ENCODE measurements at regions not wholly inside any gene's neighbourhood (a gene's known extent, or its start where the extent isn't known, plus 50 kb on each side); places are given as distances from the start of the nearest gene placed in this dataset.

DNA sequence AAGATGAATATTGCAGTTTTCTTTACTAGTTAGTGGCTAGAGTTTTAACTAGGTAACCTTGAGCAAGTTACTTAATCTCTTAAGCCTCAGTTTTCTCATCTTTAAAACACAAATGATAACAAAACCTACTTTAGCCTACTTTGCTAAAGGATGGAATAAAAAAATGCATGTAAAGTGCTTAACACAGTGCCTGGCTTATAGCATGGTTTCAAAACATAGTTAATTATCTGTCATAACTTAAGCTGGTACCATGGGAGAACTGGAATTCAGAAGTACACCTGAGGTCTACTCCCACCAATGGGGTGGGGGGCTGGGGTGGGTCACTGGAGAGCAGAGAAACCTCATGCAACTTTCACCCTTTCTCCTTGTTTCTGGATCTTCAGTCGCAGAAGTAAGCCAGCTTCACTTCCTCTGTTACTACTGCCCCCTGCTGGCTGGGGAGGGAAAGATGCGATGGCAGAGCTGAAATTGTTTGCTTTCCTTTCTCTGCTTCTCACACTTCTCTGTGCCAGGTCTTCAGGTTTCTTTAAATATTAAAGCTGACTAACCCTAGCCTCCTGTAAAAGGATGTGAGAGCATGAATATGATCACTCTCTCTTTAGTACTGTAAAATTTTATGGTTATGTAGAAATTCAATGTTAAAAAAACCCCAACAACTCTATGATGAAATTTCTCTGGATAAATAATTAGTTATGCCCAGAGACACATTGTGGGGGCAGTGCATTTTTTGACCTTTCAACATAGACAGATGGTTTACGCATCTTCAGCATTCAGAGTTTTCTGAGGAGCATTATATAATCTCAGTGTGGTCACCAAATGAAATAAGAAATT is 324.2 kb downstream of the HLX start:
- TF ChIP-seq, protein P1, sequence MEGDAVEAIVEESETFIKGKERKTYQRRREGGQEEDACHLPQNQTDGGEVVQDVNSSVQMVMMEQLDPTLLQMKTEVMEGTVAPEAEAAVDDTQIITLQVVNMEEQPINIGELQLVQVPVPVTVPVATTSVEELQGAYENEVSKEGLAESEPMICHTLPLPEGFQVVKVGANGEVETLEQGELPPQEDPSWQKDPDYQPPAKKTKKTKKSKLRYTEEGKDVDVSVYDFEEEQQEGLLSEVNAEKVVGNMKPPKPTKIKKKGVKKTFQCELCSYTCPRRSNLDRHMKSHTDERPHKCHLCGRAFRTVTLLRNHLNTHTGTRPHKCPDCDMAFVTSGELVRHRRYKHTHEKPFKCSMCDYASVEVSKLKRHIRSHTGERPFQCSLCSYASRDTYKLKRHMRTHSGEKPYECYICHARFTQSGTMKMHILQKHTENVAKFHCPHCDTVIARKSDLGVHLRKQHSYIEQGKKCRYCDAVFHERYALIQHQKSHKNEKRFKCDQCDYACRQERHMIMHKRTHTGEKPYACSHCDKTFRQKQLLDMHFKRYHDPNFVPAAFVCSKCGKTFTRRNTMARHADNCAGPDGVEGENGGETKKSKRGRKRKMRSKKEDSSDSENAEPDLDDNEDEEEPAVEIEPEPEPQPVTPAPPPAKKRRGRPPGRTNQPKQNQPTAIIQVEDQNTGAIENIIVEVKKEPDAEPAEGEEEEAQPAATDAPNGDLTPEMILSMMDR (IDR thresholded peaks at IDR 0.05), result peak; percentile 61 to 90 (median 72)
- TF ChIP-seq POLR2A (IDR thresholded peaks at IDR 0.05), result no peak

All from Peyer's patch (tissue), 4 donors.